Endodermal cell (in vitro differentiated cells): ENCODE measurements at regions not wholly inside any gene's neighbourhood (a gene's known extent, or its start where the extent isn't known, plus 50 kb on each side); places are given as distances from the start of the nearest gene placed in this dataset.

ENCODE experiments used
- DNase-seq: peaks from one replicate; pipeline ENCODE4 v3.0.0-alpha.2; 2017
- H3K27ac ChIP-seq: 2 replicates; pipeline ENCODE4 v1.5.1; 2013; ENCODE audit warnings: mild to moderate bottlenecking, low read depth, low read length, moderate library complexity
- H3K27me3 ChIP-seq: 2 replicates; pipeline ENCODE4 v1.6.1; 2013; ENCODE audit warnings: mild to moderate bottlenecking, low read length, moderate library complexity; ENCODE audit not compliant: insufficient read depth, control insufficient read depth, poor library complexity, severe bottlenecking
- H3K36me3 ChIP-seq: 2 replicates; pipeline ENCODE4 v1.7.0; 2013; ENCODE audit warnings: mild to moderate bottlenecking, low read length, moderate library complexity; ENCODE audit not compliant: control insufficient read depth, insufficient read depth
- H3K4me1 ChIP-seq: one replicate; pipeline ENCODE4 v1.7.0; 2013; ENCODE audit warnings: low read length; ENCODE audit not compliant: control insufficient read depth, insufficient read depth
- H3K4me3 ChIP-seq: 2 replicates; pipeline ENCODE4 v1.5.1; 2013; ENCODE audit warnings: mild to moderate bottlenecking, low read length, moderate library complexity
- H3K9ac ChIP-seq: 2 replicates; pipeline ENCODE4 v1.6.1; 2013; ENCODE audit warnings: mild to moderate bottlenecking, low read length, moderate library complexity; ENCODE audit not compliant: poor library complexity, severe bottlenecking; ENCODE audit errors: extremely low read depth
- H3K9me3 ChIP-seq: 2 replicates; pipeline ENCODE4 v1.6.1; 2013; ENCODE audit warnings: mild to moderate bottlenecking, low read length, moderate library complexity; ENCODE audit not compliant: control insufficient read depth
- H3K27ac Mint-ChIP-seq: 2 replicates; pipeline ENCODE4 v1.8.0; 2020; ENCODE audit warnings: mixed read lengths
- H3K27me3 Mint-ChIP-seq: 2 replicates; pipeline ENCODE4 v1.8.0; 2021; ENCODE audit warnings: mild to moderate bottlenecking, mixed read lengths; ENCODE audit not compliant: insufficient read depth
- H3K36me3 Mint-ChIP-seq: 2 replicates; pipeline ENCODE4 v1.8.0; 2020; ENCODE audit warnings: low read depth, mixed read lengths
- H3K4me1 Mint-ChIP-seq: 2 replicates; pipeline ENCODE4 v1.8.0; 2020; ENCODE audit warnings: mixed read lengths
- H3K4me3 Mint-ChIP-seq: 2 replicates; pipeline ENCODE4 v1.8.0; 2020; ENCODE audit warnings: mild to moderate bottlenecking, moderate library complexity, mixed read lengths
- H3K9me3 Mint-ChIP-seq: 2 replicates; pipeline ENCODE4 v1.8.0; 2020; ENCODE audit warnings: mild to moderate bottlenecking, mixed read lengths
- CTCF ChIP-seq: fragments of 200-600 bp; sonication (generic); conservative IDR thresholded peaks from 2 replicates; pipeline ENCODE4 v1.5.0; 2021; ENCODE audit warnings: antibody characterized with exemption, mild to moderate bottlenecking
- WGBS, 2 experiments: methylation state at CpG; one replicate each; pipeline versions ENCODE4 v1.1.5 to v1.1.7; 2013; ENCODE audit warnings: missing lambda C conversion rate in 2 of 2, mixed read lengths in 1 of 2; ENCODE audit not compliant: insufficient coverage in 1 of 2, insufficient read length in 1 of 2; 5-methylcytosine and 5-hydroxymethylcytosine counted together

DNA sequence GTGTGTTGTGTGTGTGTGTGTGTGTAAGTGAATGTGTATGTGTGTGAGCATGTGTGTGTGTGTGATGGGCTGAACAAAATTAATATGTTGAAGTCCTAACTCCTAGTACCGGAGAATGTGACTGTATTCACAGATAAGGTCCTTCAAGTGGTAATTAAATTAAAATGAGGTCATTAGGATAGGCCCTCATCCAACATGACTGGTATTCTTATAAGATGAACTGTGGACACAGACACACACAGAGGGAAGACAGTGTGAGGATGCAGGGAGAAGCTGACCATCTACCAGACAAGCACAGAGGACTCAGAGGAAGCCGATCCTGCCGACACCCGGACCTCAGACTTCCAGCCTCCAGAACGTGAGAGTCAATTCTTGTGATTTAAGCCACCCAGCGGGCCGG is 91.2 kb upstream of the PGBD5 start:
- H3K27me3 ChIP-seq, result no peaks in the 10 kb centered on the region
- DNase-seq, result no peak
- 88 to 94% methylated on average over 6 to 7 of the region's 7 CpGs for WGBS, 2 experiments
- H3K9ac ChIP-seq, result no peak overlapping the region
- TF ChIP-seq CTCF, result no peak
- Mint-ChIP-seq H3K4me3 (no peak overlapping the region), H3K27me3 (no peaks in the 10 kb centered on the region), H3K4me1 (peaks cover 19% of the 10 kb centered on the region), H3K27ac (no peak overlapping the region), H3K36me3 (no peaks in the 10 kb centered on the region), H3K9me3 (peaks cover 18% of the 10 kb centered on the region)
- H3K9me3 ChIP-seq, result peaks cover 7% of the 10 kb centered on the region
- H3K4me3 ChIP-seq, result no peak overlapping the region
- H3K36me3 ChIP-seq, result no peaks in the 10 kb centered on the region
- no peaks in the 10 kb centered on the region for H3K4me1 ChIP-seq
- H3K27ac ChIP-seq, result no peak overlapping the region

DNA sequence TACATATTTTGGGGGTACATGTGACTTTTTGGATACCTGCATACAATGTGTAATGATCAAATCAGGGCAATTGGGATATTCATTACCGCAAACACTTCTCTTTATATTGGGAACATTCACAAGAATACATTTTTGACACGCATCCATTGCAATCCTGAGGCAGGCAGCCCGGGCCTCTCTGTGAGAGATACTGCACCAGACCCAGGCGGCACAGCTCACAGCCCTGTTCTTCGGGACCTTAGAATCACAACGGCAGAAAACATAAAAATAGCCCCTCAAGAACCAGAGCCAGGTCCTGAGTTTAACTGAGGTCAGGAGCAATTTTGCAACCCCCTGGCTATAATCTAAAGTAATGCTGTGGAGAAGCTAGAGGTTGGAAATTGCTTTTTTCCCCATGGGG is 90.8 kb upstream of the PGBD5 start:
- no peaks in the 10 kb centered on the region for H3K36me3 Mint-ChIP-seq
- H3K9me3 Mint-ChIP-seq, result peaks cover 17% of the 10 kb centered on the region
- peaks cover 7% of the 10 kb centered on the region for H3K9me3 ChIP-seq
- WGBS, 2 experiments, result 80 to 93% methylated on average over 3 to 6 of the region's 6 CpGs
- peaks cover 19% of the 10 kb centered on the region for H3K4me1 Mint-ChIP-seq
- no peak overlapping the region for H3K9ac ChIP-seq
- H3K27ac ChIP-seq, result no peak overlapping the region
- TF ChIP-seq CTCF, result no peak
- no peak overlapping the region for H3K4me3 ChIP-seq
- DNase-seq, result no peak
- H3K27me3 Mint-ChIP-seq, result no peaks in the 10 kb centered on the region
- no peaks in the 10 kb centered on the region for H3K4me1 ChIP-seq
- no peaks in the 10 kb centered on the region for H3K36me3 ChIP-seq
- H3K27ac Mint-ChIP-seq, result no peak overlapping the region
- H3K27me3 ChIP-seq, result no peaks in the 10 kb centered on the region
- H3K4me3 Mint-ChIP-seq, result no peak overlapping the region

DNA sequence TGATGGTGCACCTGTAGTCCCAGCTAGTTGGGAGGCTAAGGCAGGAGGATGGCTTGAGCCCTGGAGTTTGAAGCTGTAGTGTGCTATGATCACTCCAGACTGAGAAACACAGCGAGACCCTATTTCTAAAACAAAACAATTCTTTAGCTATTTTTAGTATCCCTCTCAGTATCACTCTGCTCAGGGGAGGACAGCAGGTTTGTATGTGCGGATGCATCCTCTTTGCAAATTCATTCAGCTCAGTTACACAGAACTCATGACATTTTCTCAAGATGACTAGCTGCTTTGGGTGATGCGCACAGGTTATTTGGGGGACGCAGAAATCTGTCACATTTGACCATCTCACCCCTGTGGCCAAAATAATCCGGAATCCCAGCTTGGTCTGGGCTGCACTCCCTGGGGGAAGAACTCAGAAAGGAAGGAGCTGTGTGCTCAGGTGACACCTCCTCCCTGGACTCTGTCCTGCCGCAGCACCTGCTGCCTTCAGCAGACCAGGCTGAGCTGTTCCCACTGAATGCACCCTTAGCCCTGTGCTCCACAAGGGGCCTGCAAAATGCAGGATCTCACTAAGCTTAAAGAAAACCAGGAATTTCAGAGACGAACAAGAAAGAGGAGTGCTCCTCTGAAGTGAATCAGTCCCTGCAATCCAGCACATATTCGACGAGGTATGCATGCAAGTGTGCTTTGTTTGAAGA is 89.5 kb upstream of the PGBD5 start:
- Histone ChIP-seq H3K4me1 (no peaks in the 10 kb centered on the region), H3K27ac (no peak overlapping the region), H3K36me3 (no peaks in the 10 kb centered on the region), H3K27me3 (no peaks in the 10 kb centered on the region), H3K4me3 (no peak overlapping the region), H3K9me3 (peaks cover 7% of the 10 kb centered on the region), H3K9ac (no peak overlapping the region)
- Mint-ChIP-seq H3K4me1 (peaks cover 19% of the 10 kb centered on the region), H3K27me3 (no peaks in the 10 kb centered on the region), H3K9me3 (peaks cover 12% of the 10 kb centered on the region), H3K4me3 (no peak overlapping the region), H3K36me3 (no peaks in the 10 kb centered on the region), H3K27ac (no peak overlapping the region)
- peak; percentile 60 for DNase-seq
- WGBS, 2 experiments, result 70% methylated on average over 7 to 9 of the region's 9 CpGs
- no peak for TF ChIP-seq CTCF
